Kidney epithelial cell (primary cell): ENCODE measurements at regions not wholly inside any gene's neighbourhood (a gene's known extent, or its start where the extent isn't known, plus 50 kb on each side); places are given as distances from the start of the nearest gene placed in this dataset.

Source experiments
- DNase-seq: peaks from one replicate; pipeline ENCODE4 v3.0.0-alpha.2; 2010; ENCODE audit warnings: low read depth
- H3K27me3 ChIP-seq: 2 replicates; pipeline ENCODE4 v1.6.0; 2011; ENCODE audit warnings: low read length; ENCODE audit not compliant: control insufficient read depth, insufficient read depth
- H3K36me3 ChIP-seq: 2 replicates; pipeline ENCODE4 v1.5.1; 2011; ENCODE audit warnings: low read length; ENCODE audit not compliant: control insufficient read depth, insufficient read depth
- H3K4me3 ChIP-seq: 2 replicates; pipeline ENCODE4 v1.5.1; 2011; ENCODE audit warnings: low read depth, mild to moderate bottlenecking, control low read depth, low read length
- CTCF ChIP-seq: IDR thresholded peaks from 2 replicates; pipeline ENCODE4 v1.5.1; 2011; ENCODE audit warnings: mild to moderate bottlenecking, moderate library complexity, low read length, control low read depth, inconsistent platforms; ENCODE audit not compliant: insufficient read depth, poor library complexity, severe bottlenecking

DNA sequence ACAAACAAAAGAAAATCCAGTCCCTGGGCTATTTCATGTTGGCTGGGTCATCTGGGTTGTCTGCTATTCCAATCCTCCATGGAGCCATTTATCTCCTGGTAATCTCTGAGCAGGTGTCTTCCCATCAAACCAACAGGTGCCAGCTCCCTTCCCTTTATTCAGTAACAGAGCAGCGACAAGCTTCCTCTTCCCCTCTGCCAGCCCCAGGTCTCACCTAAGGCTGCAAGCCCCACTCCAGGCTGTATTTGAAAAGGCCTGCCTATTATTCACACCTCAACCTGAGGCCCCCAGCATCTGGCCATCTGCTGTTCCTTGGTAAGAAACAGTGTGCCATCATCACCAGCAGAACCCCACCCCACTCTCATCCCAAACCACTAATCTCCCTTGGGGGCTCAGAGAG is 436.2 kb downstream of the BUD13 start:
- Histone ChIP-seq H3K36me3 (no peaks in the 10 kb centered on the region), H3K27me3 (no peaks in the 10 kb centered on the region), H3K4me3 (no peak overlapping the region)
- TF ChIP-seq CTCF: no peak
- DNase-seq: no peak

DNA sequence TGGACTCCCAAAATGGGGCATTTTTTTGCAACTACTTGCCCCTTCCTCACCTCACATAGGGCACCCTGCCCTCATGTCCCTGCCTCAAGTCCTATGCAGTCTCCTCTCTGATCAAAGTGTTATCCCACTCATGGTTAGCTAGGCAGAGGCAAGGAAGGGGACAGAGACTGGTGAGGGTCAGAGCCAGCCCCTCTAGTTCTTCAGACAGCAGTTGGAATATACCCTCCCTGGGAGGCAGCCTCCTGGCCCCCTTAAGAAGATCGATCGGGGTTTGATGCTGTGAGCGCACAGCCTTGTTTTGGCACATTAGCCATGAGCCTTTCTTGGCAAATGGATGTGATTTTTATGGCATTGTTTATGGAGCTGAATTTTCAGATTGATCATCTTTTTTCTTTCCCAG is 436.9 kb downstream of the BUD13 start:
- DNase-seq: no peak
- TF ChIP-seq CTCF: no peak
- Histone ChIP-seq H3K4me3 (no peak overlapping the region), H3K36me3 (no peaks in the 10 kb centered on the region), H3K27me3 (no peaks in the 10 kb centered on the region)

DNA sequence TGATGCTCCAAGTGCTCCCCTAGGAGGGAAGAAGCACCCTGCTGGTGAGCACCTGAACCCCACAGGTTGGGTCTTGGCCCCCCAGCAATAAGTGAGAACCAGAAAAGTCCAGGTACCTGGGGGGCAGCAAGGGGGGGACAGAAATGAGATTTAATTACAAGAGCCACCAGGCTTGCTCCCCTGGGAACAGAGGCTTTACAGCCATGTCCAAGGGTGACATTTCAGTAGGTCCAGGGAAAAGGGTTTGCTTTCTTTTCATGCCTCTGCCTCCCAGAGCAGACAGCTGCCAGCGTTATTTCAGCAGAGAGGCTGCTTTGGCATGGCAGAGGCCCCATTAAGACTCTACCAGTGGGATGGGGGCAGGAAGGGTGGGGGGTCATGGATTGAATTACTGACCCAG is 437.7 kb downstream of the BUD13 start:
- no peaks in the 10 kb centered on the region for H3K27me3 ChIP-seq
- TF ChIP-seq CTCF: no peak
- H3K4me3 ChIP-seq: no peak overlapping the region
- no peak for DNase-seq
- no peaks in the 10 kb centered on the region for H3K36me3 ChIP-seq

DNA sequence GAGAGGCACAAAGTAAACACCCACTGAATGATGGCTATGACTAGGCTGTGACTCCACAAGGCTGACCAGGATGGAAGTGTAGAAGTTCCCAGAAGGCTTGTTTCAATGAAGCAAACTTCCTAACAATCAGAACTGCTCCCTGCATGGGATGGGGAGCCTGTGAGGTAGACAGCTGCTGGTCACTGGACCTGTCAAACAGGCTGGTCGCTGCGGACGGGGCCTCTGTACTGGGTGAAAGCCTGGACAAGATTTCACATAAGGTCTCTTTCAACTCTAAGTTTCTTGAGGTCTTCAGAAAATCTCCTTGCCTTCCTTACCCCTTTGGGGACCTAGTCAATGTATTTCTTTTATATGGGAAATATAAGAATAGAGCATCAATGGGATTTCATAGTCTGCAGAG is 438.2 kb downstream of the BUD13 start:
- TF ChIP-seq CTCF: no peak
- no peaks in the 10 kb centered on the region for H3K27me3 ChIP-seq
- no peak for DNase-seq
- H3K36me3 ChIP-seq: no peaks in the 10 kb centered on the region
- H3K4me3 ChIP-seq: no peak overlapping the region

- H3K36me3 ChIP-seq: no peaks in the 10 kb centered on the region
- H3K27me3 ChIP-seq: no peaks in the 10 kb centered on the region
- H3K4me3 ChIP-seq: no peak overlapping the region
- no peak for DNase-seq
- TF ChIP-seq CTCF: no peak
These were observed 439.7 kb downstream of the BUD13 start for GRCh38 chr11:116333001-116333535.

DNA sequence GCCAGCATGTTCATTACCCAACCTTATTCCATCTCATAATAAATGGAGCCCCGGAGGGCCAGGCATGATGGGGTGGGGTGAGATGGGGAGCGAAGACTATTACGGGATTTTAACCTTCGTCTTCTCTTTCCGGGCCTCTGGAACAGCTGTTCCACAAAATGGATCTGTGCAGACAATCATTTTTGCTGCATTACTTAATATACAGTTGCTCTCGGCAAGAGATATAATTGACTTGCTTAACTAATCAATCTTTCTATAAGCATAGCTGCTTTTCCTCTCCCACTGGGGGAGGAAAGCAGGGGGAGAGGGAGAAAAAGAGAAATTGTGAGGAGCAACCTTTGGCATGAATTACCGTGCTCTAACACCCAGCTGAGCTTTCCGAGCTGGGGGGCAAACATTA is 440.4 kb downstream of the BUD13 start:
- no peak for DNase-seq
- TF ChIP-seq CTCF: no peak
- H3K36me3 ChIP-seq: no peaks in the 10 kb centered on the region
- no peaks in the 10 kb centered on the region for H3K27me3 ChIP-seq
- H3K4me3 ChIP-seq: no peak overlapping the region
